Panc1 (cell line): ENCODE measurements at regions not wholly inside any gene's neighbourhood (a gene's known extent, or its start where the extent isn't known, plus 50 kb on each side); places are given as distances from the start of the nearest gene placed in this dataset.

Source experiments
- ATAC-seq: fragments of 200-7000 bp; cut with Tn5 transposase; 2 replicates; pipeline ENCODE4 v1.9.1; 2020; ENCODE audit warnings: mild to moderate bottlenecking, moderate library complexity
- BruUV-seq: library from RNA; stranded (reverse); fragments of 400-500 nt; replicated peaks from 2 replicates; lab custom pipeline; 2021; lab: Mats Ljungman, UMichigan
- CTCF ChIA-PET: fragments of 300-600 bp; sonication (Branson Sonifier 250); formaldehyde crosslinking; loops from one replicate; lab custom pipeline; 2022; ENCODE audit warnings: antibody characterized with exemption; lab: Charles Lee
- POLR2A ChIA-PET: fragments of 300-600 bp; sonication (Branson Sonifier 250); formaldehyde crosslinking; loops from one replicate; lab custom pipeline; 2022; ENCODE audit warnings: antibody characterized with exemption; lab: Charles Lee
- DNase-seq: peaks from one replicate; pipeline ENCODE4 v3.0.0-alpha.2; 2010; ENCODE audit warnings: low read depth, low spot score
- H3K27ac ChIP-seq: 2 replicates; pipeline ENCODE4 v1.5.1; 2011; ENCODE audit warnings: mild to moderate bottlenecking, low read length, inconsistent platforms
- H3K27me3 ChIP-seq: fragments of 200-500 bp; sonication (Bioruptor generic); 2 replicates; pipeline ENCODE4 v1.6.0; 2014; ENCODE audit warnings: low read length, inconsistent platforms; ENCODE audit not compliant: control insufficient read depth, insufficient read depth
- H3K36me3 ChIP-seq: fragments of 200-500 bp; sonication (Bioruptor generic); 2 replicates; pipeline ENCODE4 v1.5.1; 2014; ENCODE audit warnings: inconsistent platforms, mild to moderate bottlenecking, low read length, moderate library complexity; ENCODE audit not compliant: control insufficient read depth, insufficient read depth
- H3K4me1 ChIP-seq: 2 replicates; pipeline ENCODE4 v1.5.1; 2011; ENCODE audit warnings: inconsistent platforms, mild to moderate bottlenecking, low read length, moderate library complexity; ENCODE audit not compliant: control insufficient read depth, insufficient read depth
- H3K4me3 ChIP-seq, 2 experiments: 2 replicates each; pipeline ENCODE4 v1.5.1; 2011 to 2012; ENCODE audit warnings: low read depth in 2 of 2, low read length in 2 of 2, mild to moderate bottlenecking in 2 of 2, inconsistent platforms in 1 of 2, moderate library complexity in 1 of 2
- H3K9me3 ChIP-seq: fragments of 200-500 bp; sonication (Bioruptor generic); 2 replicates; pipeline ENCODE4 v1.5.1; 2014; ENCODE audit warnings: low read depth, mild to moderate bottlenecking, inconsistent platforms, low read length, moderate library complexity; ENCODE audit not compliant: control insufficient read depth, insufficient read depth
- CTCF ChIP-seq: fragments of 450-650 bp; IDR thresholded peaks from 2 replicates; pipeline ENCODE4 v1.5.1; 2017; ENCODE audit warnings: mild to moderate bottlenecking
- POLR2AphosphoS5 ChIP-seq: IDR thresholded peaks from 2 replicates; pipeline ENCODE4 v1.6.1; 2012; ENCODE audit warnings: mild to moderate bottlenecking, low read depth, low read length, moderate library complexity
- REST ChIP-seq, 2 experiments: IDR thresholded peaks; 2 replicates each; pipeline ENCODE4 v1.6.1; 2011 to 2012; ENCODE audit warnings: low read depth in 2 of 2, control low read depth in 1 of 2, low read length in 1 of 2, mild to moderate bottlenecking in 1 of 2, moderate library complexity in 1 of 2; ENCODE audit not compliant: insufficient read depth in 1 of 2
- SIN3A ChIP-seq: IDR thresholded peaks from 2 replicates; pipeline ENCODE4 v1.6.1; 2012; ENCODE audit warnings: low read depth, mild to moderate bottlenecking, low read length, moderate library complexity, borderline replicate concordance; ENCODE audit not compliant: insufficient read depth
- TCF7L2 ChIP-seq: IDR thresholded peaks from 2 replicates; pipeline ENCODE4 v1.6.1; 2011; ENCODE audit warnings: mild to moderate bottlenecking, low read depth, low read length, inconsistent platforms
- in situ Hi-C: cut with HindIII; loops from 2 replicates; pipeline ENCODE4 v1.10.0; 2016; ENCODE audit warnings: low sequenced_read_pairs, low pct_unique_long_range_greater_than_20kb
- intact Hi-C: fragments of 100-400 bp; cut with micrococcal nuclease; formaldehyde crosslinking; loops from one replicate; pipeline ENCODE4 v1.10.0; 2022; ENCODE audit not compliant: unreplicated experiment

DNA sequence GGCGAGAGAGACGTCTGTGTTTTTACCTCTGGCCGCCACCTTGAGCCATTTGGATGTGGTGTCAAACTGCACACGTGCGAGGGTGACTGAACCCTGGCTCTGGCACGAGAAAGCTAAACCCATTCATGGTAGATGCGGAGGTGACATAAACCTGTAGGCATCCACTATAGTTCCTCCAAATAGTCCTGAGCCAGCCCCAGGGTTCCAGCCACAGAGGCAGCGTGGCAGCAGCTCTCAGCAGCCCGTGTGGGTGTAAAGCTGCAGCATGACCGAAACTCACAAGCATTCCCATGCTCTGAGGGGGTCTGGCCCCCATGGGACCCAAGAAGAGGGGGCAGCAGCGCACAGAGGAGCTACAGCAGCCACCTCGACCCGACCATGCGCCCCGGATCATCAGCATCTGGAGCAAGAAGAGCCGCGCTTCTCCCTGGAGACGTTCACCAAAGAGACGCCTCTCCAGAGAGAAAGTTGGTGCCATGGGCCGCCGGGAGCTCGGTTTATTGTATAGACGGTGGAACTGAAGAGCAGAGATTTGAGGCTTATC, 303.8 kb upstream of the IRX4 start:
- no peak for ATAC-seq
- no TSS peak for BruUV-seq
- intact Hi-C loops, result no loop called here
- no peak for DNase-seq
- Histone ChIP-seq H3K4me3 (no peak overlapping the region), H3K9me3 (no peaks in the 10 kb centered on the region), H3K36me3 (no peaks in the 10 kb centered on the region), H3K4me1 (no peaks in the 10 kb centered on the region), H3K27me3 (peaks cover 12% of the 10 kb centered on the region; the same call in 1 of the 2 replicates), H3K27ac (no peak overlapping the region)
- no peak for TF ChIP-seq CTCF
- no peak for TF ChIP-seq TCF7L2
- no peak for TF ChIP-seq REST (IDR thresholded peaks at IDR 0.05; ENCODE audit: insufficient read depth in 1 of 2, low read depth in 2 of 2, low read length in 1 of 2)
- TF ChIP-seq SIN3A, result no peak
- TF ChIP-seq POLR2AphosphoS5, result no peak
- POLR2A ChIA-PET, result no interaction called here
- CTCF ChIA-PET, result no interaction called here
- in situ Hi-C loops, result no loop called here

GRCh38 chr5:2185646-2186471, 303.1 kb upstream of the IRX4 start:
- intact Hi-C loops (no loop called here), in situ Hi-C loops (no loop called here)
- no peak overlapping the region for H3K27ac ChIP-seq
- POLR2A ChIA-PET, result no interaction called here
- H3K27me3 ChIP-seq, result peaks cover 12% of the 10 kb centered on the region; the same call in 1 of the 2 replicates
- H3K36me3 ChIP-seq, result no peaks in the 10 kb centered on the region
- DNase-seq, result no peak
- no peaks in the 10 kb centered on the region for H3K4me1 ChIP-seq
- no peak for ATAC-seq
- no peaks in the 10 kb centered on the region for H3K9me3 ChIP-seq
- CTCF ChIA-PET, result no interaction called here
- TF ChIP-seq REST (IDR thresholded peaks at IDR 0.05; ENCODE audit: insufficient read depth in 1 of 2, low read depth in 2 of 2, low read length in 1 of 2) (no peak), POLR2AphosphoS5 (no peak), SIN3A (no peak), CTCF (no peak), TCF7L2 (no peak)
- no TSS peak for BruUV-seq
- no peak overlapping the region for H3K4me3 ChIP-seq
